C4-2B (cell line): ENCODE measurements at regions not wholly inside any gene's neighbourhood (a gene's known extent, or its start where the extent isn't known, plus 50 kb on each side); places are given as distances from the start of the nearest gene placed in this dataset.

Experiments
- CTCF ChIP-seq: fragments of 450-650 bp; conservative IDR thresholded peaks from 2 replicates; pipeline ENCODE4 v1.5.1; 2017; ENCODE audit warnings: mild to moderate bottlenecking
- ZFX ChIP-seq: fragments of 450-650 bp; IDR thresholded peaks from 2 replicates; pipeline ENCODE4 v1.6.1; 2017

- no peak for TF ChIP-seq CTCF
- TF ChIP-seq ZFX = no peak
These were observed 1461.7 kb upstream of the PIK3C3 start for GRCh38 chr18:40493316-40493715.
